Small intestine (tissue), 7 donors: ENCODE measurements at regions not wholly inside any gene's neighbourhood (a gene's known extent, or its start where the extent isn't known, plus 50 kb on each side); places are given as distances from the start of the nearest gene placed in this dataset.

Experiments
- DNase-seq, 2 donors: peaks; one replicate each; pipeline versions ENCODE4 v3.0.0 to v3.0.0-alpha.2; 2013
- FAIRE-seq: peaks from 2 replicates; lab custom pipeline; 2012; peaks lifted over from hg19 to GRCh38; lab: Jason Lieb, UNC
- H3K27ac ChIP-seq, 3 donors: one replicate each; pipeline ENCODE4 v1.5.1; 2013; ENCODE audit warnings: low read length in 2 of 3, mild to moderate bottlenecking in 2 of 3, control low read depth in 1 of 3, inconsistent platforms in 1 of 3, low read depth in 1 of 3, moderate library complexity in 1 of 3
- H3K27me3 ChIP-seq, 3 donors: one replicate each; pipeline ENCODE4 v1.6.1; 2013; ENCODE audit warnings: low read length in 3 of 3, inconsistent platforms in 1 of 3; ENCODE audit not compliant: control insufficient read depth in 3 of 3, insufficient read depth in 3 of 3
- H3K36me3 ChIP-seq, 3 donors: one replicate each; pipeline ENCODE4 v1.6.1; 2013; ENCODE audit warnings: low read length in 3 of 3, inconsistent platforms in 1 of 3, low read depth in 1 of 3, mild to moderate bottlenecking in 1 of 3, moderate library complexity in 1 of 3; ENCODE audit not compliant: control insufficient read depth in 3 of 3, insufficient read depth in 2 of 3
- H3K4me1 ChIP-seq, 3 donors: one replicate each; pipeline ENCODE4 v1.6.1; 2013; ENCODE audit warnings: low read length in 2 of 3, inconsistent platforms in 1 of 3, low read depth in 1 of 3, mild to moderate bottlenecking in 1 of 3, moderate library complexity in 1 of 3; ENCODE audit not compliant: control insufficient read depth in 3 of 3, insufficient read depth in 2 of 3
- H3K4me3 ChIP-seq, 3 donors: one replicate each; pipeline ENCODE4 v1.5.1; 2013; ENCODE audit warnings: low read length in 3 of 3, control low read depth in 1 of 3, inconsistent platforms in 1 of 3, low read depth in 1 of 3, mild to moderate bottlenecking in 1 of 3, moderate library complexity in 1 of 3
- H3K9me3 ChIP-seq, 2 donors: one replicate each; pipeline ENCODE4 v1.6.1; 2013; ENCODE audit warnings: low read depth in 1 of 2, low read length in 1 of 2; ENCODE audit not compliant: control insufficient read depth in 2 of 2, insufficient read depth in 1 of 2
- WGBS, 3 donors: extraction: QIAGEN DNeasy Blood & Tissue Kit; methylation state at CpG; one replicate each; pipeline ENCODE4 v1.1.7; 2013; 5-methylcytosine and 5-hydroxymethylcytosine counted together
- donor health status: healthy with polysubstance abuse.
- donor health status: control.
- donor health status: control.
- donor health status: Bipolar disorder and iron deficiency.
- donor health status: healthy.

DNA sequence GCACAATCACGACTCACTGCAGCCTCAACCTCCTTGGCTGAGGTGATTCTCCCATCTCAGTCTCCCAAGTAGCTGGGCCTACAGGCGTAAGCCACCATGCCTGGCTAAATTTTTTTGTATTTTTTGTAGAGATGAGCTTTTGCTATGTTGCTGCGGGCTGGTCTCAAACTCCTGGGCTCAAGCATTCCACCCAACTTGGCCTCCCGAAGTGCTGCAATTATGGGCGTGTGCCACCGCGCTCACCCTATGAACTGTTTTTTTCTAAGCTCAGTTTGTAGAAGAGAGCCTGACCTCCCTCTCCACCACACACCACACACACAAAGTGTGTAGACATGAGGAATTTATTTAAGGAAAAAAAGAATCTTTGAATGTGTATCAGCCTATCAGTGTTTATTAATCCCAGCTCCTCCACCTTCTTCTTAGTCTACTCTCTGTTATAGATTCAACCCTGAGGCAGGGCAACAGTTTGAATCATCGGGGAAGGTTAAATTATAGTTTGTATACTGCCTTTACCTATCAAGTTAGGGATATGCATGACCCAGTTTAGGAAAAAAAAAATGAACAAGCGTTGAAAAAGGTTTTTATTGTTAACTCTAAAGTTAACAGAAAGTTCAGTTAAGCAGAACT, 74.1 kb downstream of the PLEKHG1 start:
- FAIRE-seq: no peak
- 22 to 65% (median 48%) methylated on average over 9 of the region's 9 CpGs for WGBS, 3 donors
- H3K4me3 ChIP-seq: no peak overlapping the region
- peaks cover 0 to 7% (median 0%) of the 10 kb centered on the region in 3 donors for H3K27me3 ChIP-seq
- peaks cover 9 to 20% (median 18%) of the 10 kb centered on the region in 3 donors for H3K4me1 ChIP-seq
- H3K9me3 ChIP-seq: peaks cover 0 to 12% of the 10 kb centered on the region in 2 donors
- H3K27ac ChIP-seq: peak overlapping the region; percentile 9 to 58 (median 55)
- peak; percentile 46 to 55 for DNase-seq
- peaks cover 0 to 4% (median 0%) of the 10 kb centered on the region in 3 donors for H3K36me3 ChIP-seq

- H3K27me3 ChIP-seq: peaks cover 0 to 7% (median 0%) of the 10 kb centered on the region in 3 donors
- peaks cover 7 to 14% (median 14%) of the 10 kb centered on the region in 3 donors for H3K4me1 ChIP-seq
- peaks cover 0 to 12% of the 10 kb centered on the region in 2 donors for H3K9me3 ChIP-seq
- no peak overlapping the region for H3K4me3 ChIP-seq
- H3K36me3 ChIP-seq: peaks cover 0 to 4% (median 0%) of the 10 kb centered on the region in 3 donors
- FAIRE-seq: no peak
- H3K27ac ChIP-seq: no peak overlapping the region
- WGBS, 3 donors: 59 to 66% (median 65%) methylated on average over 4 of the region's 4 CpGs
- peak in 1 of 2 donors; percentile 47 for DNase-seq
Measured at GRCh38 chr6:150676344-150676743, 76.7 kb downstream of the PLEKHG1 start.

GRCh38 chr6:150676772-150677171, 77.1 kb downstream of the PLEKHG1 start:
- H3K9me3 ChIP-seq: peaks cover 0 to 12% of the 10 kb centered on the region in 2 donors
- no peak overlapping the region for H3K4me3 ChIP-seq
- no peak overlapping the region for H3K27ac ChIP-seq
- no peak for FAIRE-seq
- no peak for DNase-seq
- peaks cover 6 to 14% (median 14%) of the 10 kb centered on the region in 3 donors for H3K4me1 ChIP-seq
- H3K36me3 ChIP-seq: peaks cover 0 to 4% (median 0%) of the 10 kb centered on the region in 3 donors
- WGBS, 3 donors: 90 to 97% (median 96%) methylated on average over 2 of the region's 2 CpGs
- H3K27me3 ChIP-seq: peaks cover 0 to 7% (median 0%) of the 10 kb centered on the region in 3 donors

DNA sequence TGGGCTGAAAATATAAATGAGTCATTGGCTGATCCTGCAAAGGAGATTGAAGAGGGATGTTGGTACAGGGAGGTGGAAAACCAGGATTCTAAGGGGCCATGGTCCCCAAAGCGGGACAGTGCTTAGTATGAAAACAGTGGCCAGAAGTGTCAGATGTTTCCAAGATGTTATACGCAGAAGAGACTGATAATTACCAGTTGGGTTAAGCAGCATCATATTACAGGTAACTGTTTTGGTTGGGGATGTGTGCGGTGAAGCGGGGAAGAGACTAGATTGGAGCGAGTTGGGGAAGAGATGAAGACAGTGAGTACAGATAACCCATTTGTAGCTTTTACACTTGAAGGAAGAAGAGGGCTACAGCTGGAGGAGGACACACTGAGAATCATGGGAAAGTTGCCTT, 80.8 kb downstream of the PLEKHG1 start:
- Histone ChIP-seq H3K27ac (no peak overlapping the region), H3K4me1 (peaks cover 0 to 3% (median 0%) of the 10 kb centered on the region in 3 donors), H3K36me3 (peaks cover 0 to 4% (median 0%) of the 10 kb centered on the region in 3 donors), H3K27me3 (peaks cover 0 to 6% (median 0%) of the 10 kb centered on the region in 3 donors), H3K9me3 (peaks cover 0 to 12% of the 10 kb centered on the region in 2 donors), H3K4me3 (no peak overlapping the region)
- FAIRE-seq (no peak), DNase-seq (no peak)
- WGBS, 3 donors: 97 to 98% (median 97%) methylated on average over 5 of the region's 5 CpGs

DNA sequence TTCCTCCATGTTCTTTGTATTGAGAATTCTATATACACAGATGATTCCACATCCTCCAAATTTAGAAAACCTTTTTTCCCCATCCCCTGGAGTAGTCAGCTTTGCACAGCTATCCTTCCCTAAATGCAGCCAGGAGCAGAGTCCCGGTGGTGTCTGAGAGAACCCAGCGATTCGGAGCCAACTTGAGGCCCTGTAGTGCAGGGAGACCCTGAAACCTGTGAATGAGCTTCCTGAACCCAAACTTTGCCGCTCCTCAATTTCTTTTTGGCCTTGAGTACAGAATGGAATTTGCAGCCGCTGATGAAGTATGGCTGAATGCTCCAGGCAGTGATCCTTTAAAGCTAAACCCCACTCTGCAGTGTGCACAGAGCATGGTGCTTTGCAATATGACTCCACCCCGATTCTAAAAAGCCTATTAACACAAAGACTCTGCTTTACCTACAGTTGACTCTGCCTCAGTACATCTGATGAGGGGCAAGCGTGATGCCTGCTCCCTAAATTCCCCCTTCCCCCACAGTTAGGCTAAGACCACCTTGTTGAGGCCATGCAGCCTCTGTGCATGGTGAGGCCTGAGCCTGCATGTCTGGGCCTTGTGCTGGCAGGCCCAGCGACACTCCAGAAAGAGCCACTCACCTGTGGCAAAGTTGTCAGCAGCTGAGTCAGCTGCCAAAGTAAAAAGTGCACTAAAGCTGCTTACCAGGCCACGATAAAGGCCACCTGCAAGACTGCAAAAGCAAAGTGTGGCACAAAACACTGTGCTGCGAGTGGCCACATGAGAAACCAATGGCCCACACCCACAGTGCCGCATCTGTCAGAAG, 82.1 kb downstream of the PLEKHG1 start:
- FAIRE-seq (no peak), DNase-seq (no peak)
- Histone ChIP-seq H3K9me3 (peaks cover 0 to 11% of the 10 kb centered on the region in 2 donors), H3K27me3 (peaks cover 0 to 6% (median 0%) of the 10 kb centered on the region in 3 donors), H3K36me3 (peaks cover 0 to 4% (median 0%) of the 10 kb centered on the region in 3 donors), H3K4me3 (no peak overlapping the region), H3K27ac (peak overlapping the region in 1 of 3 donors; percentile 73), H3K4me1 (peaks cover 0 to 3% (median 0%) of the 10 kb centered on the region in 3 donors)
- WGBS, 3 donors: 77 to 89% (median 81%) methylated on average over 11 of the region's 11 CpGs

DNA sequence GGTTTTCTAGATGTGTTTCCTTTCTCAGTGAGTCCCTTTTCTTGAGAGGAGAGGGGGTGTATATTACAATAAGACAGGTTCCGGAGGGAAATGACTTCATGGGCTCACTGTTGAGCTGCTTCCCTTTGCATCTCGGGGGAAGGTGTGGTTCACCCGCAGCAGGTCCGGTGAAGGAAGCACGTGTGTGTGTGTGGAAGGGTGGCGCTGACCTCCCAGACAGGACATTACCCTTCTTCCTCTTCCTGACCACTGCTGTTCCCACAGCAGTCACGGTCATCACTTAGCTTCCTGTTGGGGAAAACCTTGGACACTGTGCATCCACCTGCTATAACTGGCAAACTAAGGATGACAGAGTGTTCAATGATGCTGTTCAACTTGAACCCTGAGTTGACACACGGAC, 83.6 kb downstream of the PLEKHG1 start:
- 67 to 94% (median 77%) methylated on average over 8 of the region's 8 CpGs for WGBS, 3 donors
- Histone ChIP-seq H3K27ac (peak overlapping the region in 1 of 3 donors; percentile 79), H3K4me1 (peaks cover 3 to 10% (median 6%) of the 10 kb centered on the region in 3 donors), H3K36me3 (no peaks in the 10 kb centered on the region), H3K4me3 (no peak overlapping the region), H3K27me3 (peaks cover 0 to 2% (median 0%) of the 10 kb centered on the region in 3 donors), H3K9me3 (peaks cover 0 to 3% of the 10 kb centered on the region in 2 donors)
- no peak for FAIRE-seq
- DNase-seq: no peak

DNA sequence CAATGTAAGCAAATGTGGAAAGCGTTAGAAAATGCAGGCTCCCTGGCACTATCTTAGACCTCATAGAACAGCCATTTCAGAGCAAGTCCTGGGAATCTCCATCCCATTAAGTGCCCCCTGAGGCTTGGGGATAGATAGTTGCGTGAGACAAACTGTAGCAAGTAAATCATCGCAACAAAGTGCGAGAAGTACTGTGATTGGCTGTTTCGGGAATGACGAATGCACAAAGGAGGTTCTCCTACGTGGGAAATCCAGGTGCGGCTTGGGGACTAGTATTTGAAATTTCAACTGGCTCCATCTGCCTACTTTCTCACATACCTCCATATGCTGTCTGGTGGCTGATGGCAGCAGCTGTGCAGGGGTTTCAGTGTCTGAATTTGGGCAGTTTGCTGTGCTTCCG, 84.5 kb downstream of the PLEKHG1 start:
- Histone ChIP-seq H3K27me3 (peaks cover 0 to 2% (median 0%) of the 10 kb centered on the region in 3 donors), H3K36me3 (no peaks in the 10 kb centered on the region)
- 93 to 96% (median 94%) methylated on average over 9 of the region's 9 CpGs for WGBS, 3 donors

More for the DNA sequence above, 84.5 kb downstream of the PLEKHG1 start:
- DNase-seq (no peak), FAIRE-seq (no peak)
- no peak overlapping the region for H3K4me3 ChIP-seq
- peaks cover 0 to 3% of the 10 kb centered on the region in 2 donors for H3K9me3 ChIP-seq
- peak overlapping the region in 1 of 3 donors; percentile 79 for H3K27ac ChIP-seq
- H3K4me1 ChIP-seq: peaks cover 3 to 10% (median 6%) of the 10 kb centered on the region in 3 donors
